NCI-H2196 (cell line): ENCODE measurements at regions not wholly inside any gene's neighbourhood (a gene's known extent, or its start where the extent isn't known, plus 50 kb on each side); places are given as distances from the start of the nearest gene placed in this dataset.
A peak's percentile ranks its signal among the peaks of the same experiment; 100 is the strongest.

Source experiments
- DNase-seq: peaks from one replicate; lab custom pipeline; 2025; ENCODE audit not compliant: unreplicated experiment; lab: John Stamatoyannopoulos, UW

GRCh38 chr2:238963161-238963970 is 115.5 kb downstream of the TWIST2 start:
- no peak for DNase-seq

- no peak for DNase-seq
These were observed 116.1 kb downstream of the TWIST2 start for GRCh38 chr2:238963971-238964328.

- no peak for DNase-seq
These were observed 116.7 kb downstream of the TWIST2 start for GRCh38 chr2:238964544-238965067.

- no peak for DNase-seq
These were observed 117.6 kb downstream of the TWIST2 start for GRCh38 chr2:238965371-238966071.

GRCh38 chr2:238966072-238966937 is 118.4 kb downstream of the TWIST2 start:
- DNase-seq, result no peak

- no peak for DNase-seq
These were observed 119.4 kb downstream of the TWIST2 start for GRCh38 chr2:238967031-238967977.

- DNase-seq, result no peak
These were observed 120.1 kb downstream of the TWIST2 start for GRCh38 chr2:238967978-238968360.

- DNase-seq, result no peak
These were observed 120.9 kb downstream of the TWIST2 start for GRCh38 chr2:238968616-238969384.

GRCh38 chr2:238969857-238970256 is 122.0 kb downstream of the TWIST2 start:
- DNase-seq, result no peak

GRCh38 chr2:238970553-238971081 is 122.7 kb downstream of the TWIST2 start:
- DNase-seq, result peak; percentile 73

- peak; percentile 13 for DNase-seq
These were observed 123.6 kb downstream of the TWIST2 start for GRCh38 chr2:238971318-238972145.

- DNase-seq, result no peak
These were observed 124.2 kb downstream of the TWIST2 start for GRCh38 chr2:238972146-238972445.

GRCh38 chr2:238973038-238973739 is 125.3 kb downstream of the TWIST2 start:
- no peak for DNase-seq

- no peak for DNase-seq
These were observed 126.2 kb downstream of the TWIST2 start for GRCh38 chr2:238974081-238974480.

GRCh38 chr2:238974501-238975166 is 126.7 kb downstream of the TWIST2 start:
- no peak for DNase-seq

GRCh38 chr2:238975408-238975807 is 127.5 kb downstream of the TWIST2 start:
- DNase-seq, result no peak

GRCh38 chr2:238978497-238978896 is 130.6 kb downstream of the TWIST2 start:
- DNase-seq, result no peak
